ENCODE measurements at regions not wholly inside any gene's neighbourhood (a gene's known extent, or its start where the extent isn't known, plus 50 kb on each side); places are given as distances from the start of the nearest gene placed in this dataset.
"Not testable (repeated sequence)": the region's sequence is repeated elsewhere in the genome, so short reads cannot be mapped to it uniquely, and the experiment has no call there.

- H3K4me2 ChIP-seq; H3K4me3 ChIP-seq; H3K4me3 Mint-ChIP-seq; H3K27ac Mint-ChIP-seq; H3K9me3 Mint-ChIP-seq; H3K27me3 Mint-ChIP-seq (ENCODE audit: insufficient read depth, low read depth, poor library complexity); ATAC-seq; H3F3A ChIP-seq (replicated peaks; ENCODE audit: low read depth); H3K36me3 ChIP-seq (ENCODE audit: insufficient read depth); H4K20me1 ChIP-seq (replicated peaks; ENCODE audit: insufficient read depth); H3K27me3 ChIP-seq (ENCODE audit: insufficient read depth); H3K9me2 ChIP-seq (ENCODE audit: insufficient read depth); H3K79me2 ChIP-seq (replicated peaks; ENCODE audit: insufficient read depth); H2AFZ ChIP-seq; H3K27ac ChIP-seq (ENCODE audit: low read depth); H3K36me3 Mint-ChIP-seq (ENCODE audit: low read depth): not testable (repeated sequence)
- DNase-seq (ENCODE audit: low spot score): peak; percentile 21
- peaks cover 39% of the 10 kb centered on the region for H3K4me1 Mint-ChIP-seq
- H3K4me1 ChIP-seq (ENCODE audit: insufficient read depth): peaks cover 51% of the 10 kb centered on the region
These were observed 159.2 kb downstream of the ENC1 start for GRCh38 chr5:74481357-74481756.

- Histone ChIP-seq H3K4me2 (no peak overlapping the region), H3K27ac (ENCODE audit: low read depth) (no peak overlapping the region), H3K36me3 (ENCODE audit: insufficient read depth) (no peaks in the 10 kb centered on the region), H3K4me3 (no peak overlapping the region), H3K79me2 (replicated peaks; ENCODE audit: insufficient read depth) (no peaks in the 10 kb centered on the region), H3K9me2 (ENCODE audit: insufficient read depth) (no peaks in the 10 kb centered on the region), H3K27me3 (ENCODE audit: insufficient read depth) (no peaks in the 10 kb centered on the region), H2AFZ (no peak overlapping the region), H3K4me1 (ENCODE audit: insufficient read depth) (peaks cover 59% of the 10 kb centered on the region), H4K20me1 (replicated peaks; ENCODE audit: insufficient read depth) (no peaks in the 10 kb centered on the region), H3F3A (replicated peaks; ENCODE audit: low read depth) (no peaks in the 10 kb centered on the region)
- DNase-seq (ENCODE audit: low spot score): no peak
- Mint-ChIP-seq H3K27me3 (ENCODE audit: insufficient read depth, low read depth, poor library complexity) (no peaks in the 10 kb centered on the region), H3K4me1 (peaks cover 46% of the 10 kb centered on the region), H3K4me3 (no peak overlapping the region), H3K9me3 (no peaks in the 10 kb centered on the region), H3K36me3 (ENCODE audit: low read depth) (no peaks in the 10 kb centered on the region), H3K27ac (no peak overlapping the region)
- TF ChIP-seq POLR2AphosphoS5 (IDR thresholded peaks at IDR 0.05; ENCODE audit: low read depth): no peak
- no peak for TF ChIP-seq CREB1 (CRISPR knock-in tag; IDR thresholded peaks at IDR 0.05; ENCODE audit: low read depth)
- TF ChIP-seq STAT1 (IDR thresholded peaks at IDR 0.05; ENCODE audit: unreplicated experiment): no peak
- TF ChIP-seq EZH2 (IDR thresholded peaks at IDR 0.05; ENCODE audit: low read depth, unreplicated experiment): no peak
- TF ChIP-seq JUNB (IDR thresholded peaks at IDR 0.05; ENCODE audit: unreplicated experiment): no peak
- no peak for TF ChIP-seq ZNF114 (CRISPR knock-in tag; IDR thresholded peaks at IDR 0.05)
- TF ChIP-seq NANOG (IDR thresholded peaks at IDR 0.05; ENCODE audit: borderline replicate concordance): no peak
- no peak for TF ChIP-seq ZNF331 (CRISPR knock-in tag; IDR thresholded peaks at IDR 0.05; ENCODE audit: low read depth)
- TF ChIP-seq ETS1 (IDR thresholded peaks at IDR 0.05): no peak
- TF ChIP-seq EZH2phosphoT487 (IDR thresholded peaks at IDR 0.05; ENCODE audit: unreplicated experiment): no peak
- no peak for ATAC-seq
These were observed 160.3 kb downstream of the ENC1 start for GRCh38 chr5:74480201-74480600.

GRCh38 chr5:74478328-74478727, 162.2 kb downstream of the ENC1 start:
- H3K27ac Mint-ChIP-seq: no peak overlapping the region
- no peaks in the 10 kb centered on the region for H4K20me1 ChIP-seq (replicated peaks; ENCODE audit: insufficient read depth)
- H3K9me3 Mint-ChIP-seq: no peaks in the 10 kb centered on the region
- peak overlapping the region; percentile 44; the same call in 1 of the 2 replicates for H2AFZ ChIP-seq
- H3K9me2 ChIP-seq (ENCODE audit: insufficient read depth): no peaks in the 10 kb centered on the region
- peaks cover 38% of the 10 kb centered on the region for H3K4me1 Mint-ChIP-seq
- no peaks in the 10 kb centered on the region for H3K27me3 ChIP-seq (ENCODE audit: insufficient read depth)
- no peak overlapping the region for H3K4me2 ChIP-seq
- no peaks in the 10 kb centered on the region for H3K27me3 Mint-ChIP-seq (ENCODE audit: insufficient read depth, low read depth, poor library complexity)
- H3K36me3 Mint-ChIP-seq (ENCODE audit: low read depth): no peaks in the 10 kb centered on the region
- H3K4me3 ChIP-seq: no peak overlapping the region
- ATAC-seq (no peak), DNase-seq (ENCODE audit: low spot score) (no peak)
- peaks cover 46% of the 10 kb centered on the region for H3K4me1 ChIP-seq (ENCODE audit: insufficient read depth)
- H3F3A ChIP-seq (replicated peaks; ENCODE audit: low read depth): no peaks in the 10 kb centered on the region
- no peak overlapping the region for H3K27ac ChIP-seq (ENCODE audit: low read depth)
- no peaks in the 10 kb centered on the region for H3K79me2 ChIP-seq (replicated peaks; ENCODE audit: insufficient read depth)
- H3K4me3 Mint-ChIP-seq: no peak overlapping the region
- H3K36me3 ChIP-seq (ENCODE audit: insufficient read depth): no peaks in the 10 kb centered on the region
- TF ChIP-seq EZH2phosphoT487 (IDR thresholded peaks at IDR 0.05; ENCODE audit: unreplicated experiment) (no peak), CREB1 (CRISPR knock-in tag; IDR thresholded peaks at IDR 0.05; ENCODE audit: low read depth) (no peak), ZNF114 (CRISPR knock-in tag; IDR thresholded peaks at IDR 0.05) (no peak), ZNF462 (CRISPR knock-in tag; IDR thresholded peaks at IDR 0.05) (no peak)

All from GM23338 (cell line).